Chondrocyte (in vitro differentiated cells): ENCODE measurements at regions not wholly inside any gene's neighbourhood (a gene's known extent, or its start where the extent isn't known, plus 50 kb on each side); places are given as distances from the start of the nearest gene placed in this dataset.

Experiments used
- DNase-seq: peaks from one replicate; pipeline ENCODE4 v3.0.0; 2021; ENCODE audit warnings: mixed read lengths, low spot score
- H3K27ac Mint-ChIP-seq: one replicate; pipeline ENCODE4 v1.8.0; 2021; ENCODE audit warnings: mild to moderate bottlenecking, moderate library complexity, mixed read lengths; ENCODE audit not compliant: unreplicated experiment
- H3K27me3 Mint-ChIP-seq: 2 replicates; pipeline ENCODE4 v1.8.0; 2021; ENCODE audit warnings: low read depth, mixed read lengths
- H3K36me3 Mint-ChIP-seq: 2 replicates; pipeline ENCODE4 v1.8.0; 2021; ENCODE audit warnings: low read depth, mixed read lengths
- H3K4me1 Mint-ChIP-seq: 2 replicates; pipeline ENCODE4 v1.8.0; 2021; ENCODE audit warnings: low read depth, mild to moderate bottlenecking, mixed read lengths
- H3K4me3 Mint-ChIP-seq: one replicate; pipeline ENCODE4 v1.8.0; 2021; ENCODE audit warnings: mild to moderate bottlenecking, moderate library complexity, mixed read lengths; ENCODE audit not compliant: unreplicated experiment
- H3K9me3 Mint-ChIP-seq: 2 replicates; pipeline ENCODE4 v1.8.0; 2021; ENCODE audit warnings: low read depth, mixed read lengths
- CTCF ChIP-seq: fragments of 200-600 bp; sonication (generic); IDR thresholded peaks from 2 replicates; pipeline ENCODE4 v1.5.0; 2021; ENCODE audit warnings: antibody characterized with exemption, mild to moderate bottlenecking, moderate library complexity

DNA sequence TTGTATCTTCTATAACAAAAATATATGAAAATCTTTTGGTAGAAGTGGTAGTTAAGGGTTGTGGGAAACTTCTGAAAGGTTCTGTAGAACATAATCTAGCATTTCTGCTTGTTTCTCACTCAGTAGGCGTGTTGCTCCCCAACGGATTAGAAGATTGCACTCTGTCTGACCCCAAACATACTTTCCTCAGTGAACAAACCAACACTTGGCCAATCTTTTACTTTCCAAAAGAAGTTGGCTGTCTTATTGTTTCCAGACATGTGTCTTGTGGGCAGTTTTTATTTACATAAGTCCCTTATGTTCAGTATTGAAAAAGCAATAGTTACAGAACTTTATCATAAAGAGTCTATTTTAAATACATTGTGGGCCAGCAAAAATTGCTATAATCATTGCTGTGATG is 312.8 kb upstream of the EPHA5 start:
- DNase-seq: no peak
- no peak overlapping the region for H3K27ac Mint-ChIP-seq
- H3K36me3 Mint-ChIP-seq: peaks cover 1% of the 10 kb centered on the region
- H3K4me1 Mint-ChIP-seq: peaks cover 4% of the 10 kb centered on the region
- TF ChIP-seq CTCF: no peak
- no peak overlapping the region for H3K4me3 Mint-ChIP-seq
- no peaks in the 10 kb centered on the region for H3K27me3 Mint-ChIP-seq
- peaks cover 20% of the 10 kb centered on the region for H3K9me3 Mint-ChIP-seq

DNA sequence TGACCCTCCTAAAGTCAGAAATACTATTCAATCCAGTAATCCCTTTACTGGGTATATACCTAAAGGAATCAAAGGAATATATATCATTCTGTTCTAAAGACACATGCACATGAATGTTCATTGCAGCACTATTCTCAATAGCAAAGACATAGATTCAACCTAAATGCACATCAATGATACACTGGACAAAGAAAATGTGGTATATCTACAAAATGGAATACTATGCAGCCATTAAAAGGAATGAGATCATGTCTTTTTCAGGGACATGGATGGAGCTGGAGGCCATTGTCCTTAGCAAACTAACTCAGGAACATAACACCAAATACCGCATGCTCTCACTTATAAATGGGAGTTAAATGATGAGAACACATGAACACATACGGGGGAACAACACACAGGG is 306.0 kb upstream of the EPHA5 start:
- no peak for DNase-seq
- Mint-ChIP-seq H3K4me3 (no peak overlapping the region), H3K27me3 (no peaks in the 10 kb centered on the region), H3K36me3 (peaks cover 2% of the 10 kb centered on the region), H3K27ac (no peak overlapping the region), H3K4me1 (no peaks in the 10 kb centered on the region), H3K9me3 (peaks cover 11% of the 10 kb centered on the region)
- TF ChIP-seq CTCF: no peak

- H3K36me3 Mint-ChIP-seq: peaks cover 2% of the 10 kb centered on the region
- TF ChIP-seq CTCF: no peak
- peaks cover 6% of the 10 kb centered on the region for H3K9me3 Mint-ChIP-seq
- no peak overlapping the region for H3K4me3 Mint-ChIP-seq
- H3K4me1 Mint-ChIP-seq: peaks cover 5% of the 10 kb centered on the region
- DNase-seq: no peak
- H3K27ac Mint-ChIP-seq: no peak overlapping the region
- H3K27me3 Mint-ChIP-seq: no peaks in the 10 kb centered on the region
These were observed 302.9 kb upstream of the EPHA5 start for GRCh38 chr4:65973186-65973585.

- Mint-ChIP-seq H3K4me3 (no peak overlapping the region), H3K9me3 (peaks cover 6% of the 10 kb centered on the region), H3K36me3 (peaks cover 2% of the 10 kb centered on the region), H3K27ac (no peak overlapping the region), H3K4me1 (peaks cover 5% of the 10 kb centered on the region), H3K27me3 (no peaks in the 10 kb centered on the region)
- no peak for DNase-seq
- no peak for TF ChIP-seq CTCF
These were observed 301.4 kb upstream of the EPHA5 start for GRCh38 chr4:65971686-65972085.

- Mint-ChIP-seq H3K27ac (no peak overlapping the region), H3K27me3 (no peaks in the 10 kb centered on the region), H3K4me1 (peaks cover 5% of the 10 kb centered on the region), H3K4me3 (no peak overlapping the region), H3K9me3 (no peaks in the 10 kb centered on the region), H3K36me3 (peaks cover 2% of the 10 kb centered on the region)
- no peak for DNase-seq
- TF ChIP-seq CTCF: no peak
These were observed 298.7 kb upstream of the EPHA5 start for GRCh38 chr4:65968831-65969558.
